Neural cell (in vitro differentiated cells): ENCODE measurements at regions not wholly inside any gene's neighbourhood (a gene's known extent, or its start where the extent isn't known, plus 50 kb on each side); places are given as distances from the start of the nearest gene placed in this dataset.

Source experiments
- H2AFZ ChIP-seq: fragments of 200-600, 300-800 bp; sonication (generic), shearing (Covaris generic); 2 replicates; pipeline ENCODE4 v1.6.0; 2014; ENCODE audit warnings: low read depth, mild to moderate bottlenecking, antibody characterized with exemption, low read length, moderate library complexity
- H3F3A ChIP-seq: fragments of 200-600 bp; shearing (Covaris generic); 2 replicates; pipeline ENCODE4 v1.6.1; 2016; ENCODE audit warnings: mild to moderate bottlenecking, moderate library complexity, mixed read lengths, antibody characterized with exemption, low read length; ENCODE audit not compliant: insufficient read depth, poor library complexity, severe bottlenecking
- H3K27ac ChIP-seq: fragments of 200-600, 300-800 bp; sonication (generic), shearing (Covaris generic); 2 replicates; pipeline ENCODE4 v1.5.1; 2014; ENCODE audit warnings: mild to moderate bottlenecking, low read length, moderate library complexity
- H3K27me3 ChIP-seq: fragments of 300-800, 200-600 bp; sonication (generic), shearing (Covaris generic); 2 replicates; pipeline ENCODE4 v1.6.0; 2014; ENCODE audit warnings: mild to moderate bottlenecking, low read depth, low read length, moderate library complexity; ENCODE audit not compliant: insufficient read depth
- H3K36me3 ChIP-seq: fragments of 300-800, 200-600 bp; sonication (generic), shearing (Covaris generic); 2 replicates; pipeline ENCODE4 v1.5.1; 2014; ENCODE audit warnings: mild to moderate bottlenecking, antibody characterized with exemption, low read length, moderate library complexity; ENCODE audit not compliant: insufficient read depth
- H3K4me2 ChIP-seq: fragments of 300-800, 200-600 bp; sonication (generic), shearing (Covaris generic); 2 replicates; pipeline ENCODE4 v1.6.0; 2014; ENCODE audit warnings: mild to moderate bottlenecking, low read length
- H3K4me3 ChIP-seq: fragments of 300-800, 200-600 bp; sonication (generic), shearing (Covaris generic); 2 replicates; pipeline ENCODE4 v1.5.1; 2014; ENCODE audit warnings: mild to moderate bottlenecking, low read length, moderate library complexity
- H3K79me2 ChIP-seq: fragments of 200-600 bp; shearing (Covaris generic); replicated peaks from 2 replicates; pipeline ENCODE4 v1.6.0; 2014; ENCODE audit warnings: mild to moderate bottlenecking, low read length, moderate library complexity; ENCODE audit not compliant: insufficient read depth
- H3K9ac ChIP-seq: fragments of 300-800, 200-600 bp; sonication (generic), shearing (Covaris generic); 2 replicates; pipeline ENCODE4 v1.6.1; 2016; ENCODE audit warnings: mild to moderate bottlenecking, low read length, mixed read lengths
- H3K9me2 ChIP-seq: fragments of 200-600 bp; shearing (Covaris generic); 2 replicates; pipeline ENCODE4 v1.6.1; 2016; ENCODE audit warnings: mild to moderate bottlenecking, low read length, mixed read lengths; ENCODE audit not compliant: insufficient read depth
- H3K9me3 ChIP-seq: fragments of 200-600, 300-800 bp; sonication (generic), shearing (Covaris generic); 2 replicates; pipeline ENCODE4 v1.6.1; 2016; ENCODE audit warnings: mild to moderate bottlenecking, mixed run types, low read length, moderate library complexity, mixed read lengths
- H4K20me1 ChIP-seq: fragments of 200-600 bp; shearing (Covaris generic); 2 replicates; pipeline ENCODE4 v1.6.1; 2016; ENCODE audit warnings: mild to moderate bottlenecking, mixed run types; ENCODE audit not compliant: insufficient read depth
- EP300 ChIP-seq: fragments of 450-650 bp; conservative IDR thresholded peaks from 2 replicates; pipeline ENCODE4 v1.6.1; 2014; ENCODE audit warnings: antibody characterized with exemption, mild to moderate bottlenecking, moderate library complexity; ENCODE audit not compliant: poor library complexity, severe bottlenecking
- EZH2 ChIP-seq: fragments of 200-600, 300-800 bp; shearing (Covaris generic), sonication (generic); IDR thresholded peaks from 2 replicates; pipeline ENCODE4 v1.6.1; 2014; ENCODE audit warnings: antibody characterized with exemption, low read length, borderline replicate concordance, mild to moderate bottlenecking; ENCODE audit not compliant: insufficient read depth, poor library complexity, severe bottlenecking
- MXI1 ChIP-seq: fragments of 450-650 bp; conservative IDR thresholded peaks from 2 replicates; pipeline ENCODE4 v1.6.1; 2014; ENCODE audit warnings: antibody characterized with exemption, mild to moderate bottlenecking; ENCODE audit not compliant: poor library complexity, severe bottlenecking
- POLR2AphosphoS5 ChIP-seq: IDR thresholded peaks from 2 replicates; pipeline ENCODE4 v1.6.1; 2012
- RAD21 ChIP-seq: fragments of 450-650 bp; conservative IDR thresholded peaks from 2 replicates; pipeline ENCODE4 v1.6.1; 2014; ENCODE audit warnings: antibody characterized with exemption, mild to moderate bottlenecking, moderate library complexity
- SMC3 ChIP-seq: fragments of 450-650 bp; conservative IDR thresholded peaks from 2 replicates; pipeline ENCODE4 v1.6.1; 2014; ENCODE audit warnings: antibody characterized with exemption, mild to moderate bottlenecking, moderate library complexity; ENCODE audit not compliant: poor library complexity
- TAF1 ChIP-seq: IDR thresholded peaks from 2 replicates; pipeline ENCODE4 v1.6.1; 2012; ENCODE audit warnings: low read depth
- TF ChIP-seq, protein P1 (sequence below): fragments of 450-650 bp; IDR thresholded peaks from 2 replicates; pipeline ENCODE4 v1.5.1; 2014; ENCODE audit warnings: antibody characterized with exemption, mild to moderate bottlenecking, moderate library complexity; ENCODE audit not compliant: poor library complexity, severe bottlenecking
- TF ChIP-seq, protein P2 (sequence below): IDR thresholded peaks from 2 replicates; pipeline ENCODE4 v1.6.1; 2012; ENCODE audit warnings: borderline replicate concordance

DNA sequence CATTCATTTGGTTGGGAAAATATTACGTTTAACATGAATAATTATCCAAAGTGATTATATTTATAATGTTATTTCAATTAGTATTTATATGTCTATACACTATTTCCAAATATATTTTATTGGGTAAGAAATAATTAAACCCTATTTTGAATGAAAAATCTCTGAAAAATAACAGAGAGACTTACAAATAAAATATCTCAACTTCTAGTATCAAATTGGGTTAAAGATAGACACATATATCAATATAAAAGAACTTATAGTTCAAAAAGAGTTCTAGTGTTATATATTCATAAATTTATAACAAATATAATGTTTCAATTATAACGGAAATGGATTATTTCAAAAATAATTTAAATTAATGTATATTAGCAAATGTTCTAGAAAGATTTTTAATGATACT is 482.6 kb upstream of the PCDH20 start:
- Histone ChIP-seq H3K27me3 (no peaks in the 10 kb centered on the region), H3K9me2 (no peaks in the 10 kb centered on the region), H3K4me2 (no peak overlapping the region), H2AFZ (no peak overlapping the region), H3K4me3 (no peak overlapping the region), H3K9ac (no peak overlapping the region), H3K79me2 (no peaks in the 10 kb centered on the region), H3F3A (no peaks in the 10 kb centered on the region), H3K9me3 (no peaks in the 10 kb centered on the region), H4K20me1 (no peaks in the 10 kb centered on the region), H3K27ac (no peak overlapping the region), H3K36me3 (no peaks in the 10 kb centered on the region)
- TF ChIP-seq, protein P1, sequence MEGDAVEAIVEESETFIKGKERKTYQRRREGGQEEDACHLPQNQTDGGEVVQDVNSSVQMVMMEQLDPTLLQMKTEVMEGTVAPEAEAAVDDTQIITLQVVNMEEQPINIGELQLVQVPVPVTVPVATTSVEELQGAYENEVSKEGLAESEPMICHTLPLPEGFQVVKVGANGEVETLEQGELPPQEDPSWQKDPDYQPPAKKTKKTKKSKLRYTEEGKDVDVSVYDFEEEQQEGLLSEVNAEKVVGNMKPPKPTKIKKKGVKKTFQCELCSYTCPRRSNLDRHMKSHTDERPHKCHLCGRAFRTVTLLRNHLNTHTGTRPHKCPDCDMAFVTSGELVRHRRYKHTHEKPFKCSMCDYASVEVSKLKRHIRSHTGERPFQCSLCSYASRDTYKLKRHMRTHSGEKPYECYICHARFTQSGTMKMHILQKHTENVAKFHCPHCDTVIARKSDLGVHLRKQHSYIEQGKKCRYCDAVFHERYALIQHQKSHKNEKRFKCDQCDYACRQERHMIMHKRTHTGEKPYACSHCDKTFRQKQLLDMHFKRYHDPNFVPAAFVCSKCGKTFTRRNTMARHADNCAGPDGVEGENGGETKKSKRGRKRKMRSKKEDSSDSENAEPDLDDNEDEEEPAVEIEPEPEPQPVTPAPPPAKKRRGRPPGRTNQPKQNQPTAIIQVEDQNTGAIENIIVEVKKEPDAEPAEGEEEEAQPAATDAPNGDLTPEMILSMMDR: no peak
- TF ChIP-seq POLR2AphosphoS5 (no peak), MXI1 (no peak), EP300 (no peak), SMC3 (no peak), EZH2 (no peak), RAD21 (no peak), TAF1 (no peak)
- TF ChIP-seq, protein P2, sequence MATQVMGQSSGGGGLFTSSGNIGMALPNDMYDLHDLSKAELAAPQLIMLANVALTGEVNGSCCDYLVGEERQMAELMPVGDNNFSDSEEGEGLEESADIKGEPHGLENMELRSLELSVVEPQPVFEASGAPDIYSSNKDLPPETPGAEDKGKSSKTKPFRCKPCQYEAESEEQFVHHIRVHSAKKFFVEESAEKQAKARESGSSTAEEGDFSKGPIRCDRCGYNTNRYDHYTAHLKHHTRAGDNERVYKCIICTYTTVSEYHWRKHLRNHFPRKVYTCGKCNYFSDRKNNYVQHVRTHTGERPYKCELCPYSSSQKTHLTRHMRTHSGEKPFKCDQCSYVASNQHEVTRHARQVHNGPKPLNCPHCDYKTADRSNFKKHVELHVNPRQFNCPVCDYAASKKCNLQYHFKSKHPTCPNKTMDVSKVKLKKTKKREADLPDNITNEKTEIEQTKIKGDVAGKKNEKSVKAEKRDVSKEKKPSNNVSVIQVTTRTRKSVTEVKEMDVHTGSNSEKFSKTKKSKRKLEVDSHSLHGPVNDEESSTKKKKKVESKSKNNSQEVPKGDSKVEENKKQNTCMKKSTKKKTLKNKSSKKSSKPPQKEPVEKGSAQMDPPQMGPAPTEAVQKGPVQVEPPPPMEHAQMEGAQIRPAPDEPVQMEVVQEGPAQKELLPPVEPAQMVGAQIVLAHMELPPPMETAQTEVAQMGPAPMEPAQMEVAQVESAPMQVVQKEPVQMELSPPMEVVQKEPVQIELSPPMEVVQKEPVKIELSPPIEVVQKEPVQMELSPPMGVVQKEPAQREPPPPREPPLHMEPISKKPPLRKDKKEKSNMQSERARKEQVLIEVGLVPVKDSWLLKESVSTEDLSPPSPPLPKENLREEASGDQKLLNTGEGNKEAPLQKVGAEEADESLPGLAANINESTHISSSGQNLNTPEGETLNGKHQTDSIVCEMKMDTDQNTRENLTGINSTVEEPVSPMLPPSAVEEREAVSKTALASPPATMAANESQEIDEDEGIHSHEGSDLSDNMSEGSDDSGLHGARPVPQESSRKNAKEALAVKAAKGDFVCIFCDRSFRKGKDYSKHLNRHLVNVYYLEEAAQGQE: no peak

DNA sequence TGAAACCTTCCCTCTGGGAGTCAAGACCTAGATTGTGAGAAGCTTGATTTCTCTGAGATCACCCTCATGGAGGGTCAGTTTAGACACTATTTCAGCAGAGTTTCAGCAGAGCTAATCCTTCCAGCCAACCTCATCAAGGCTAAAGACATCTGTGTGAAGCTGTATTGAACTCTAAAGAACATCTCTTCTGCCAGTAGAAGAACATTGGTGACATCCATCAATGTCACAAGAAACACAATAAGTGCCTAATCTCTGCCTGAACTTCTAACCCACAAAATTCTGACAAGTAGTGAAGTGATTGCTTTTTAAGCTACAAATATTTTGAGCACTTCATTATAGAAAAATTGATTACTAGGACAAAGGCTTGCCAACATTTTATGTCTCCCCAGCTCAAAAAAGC is 475.8 kb upstream of the PCDH20 start:
- H3K36me3 ChIP-seq: no peaks in the 10 kb centered on the region
- no peak overlapping the region for H3K27ac ChIP-seq
- H3K9me3 ChIP-seq: no peaks in the 10 kb centered on the region
- TF ChIP-seq EZH2: no peak
- TF ChIP-seq POLR2AphosphoS5: peak; percentile 18
- TF ChIP-seq EP300: peak; percentile 75
- H3K9me2 ChIP-seq: no peaks in the 10 kb centered on the region
- H3K4me2 ChIP-seq: no peak overlapping the region
- no peak overlapping the region for H3K9ac ChIP-seq
- H2AFZ ChIP-seq: no peak overlapping the region
- no peaks in the 10 kb centered on the region for H4K20me1 ChIP-seq
- no peak overlapping the region for H3K4me3 ChIP-seq
- no peaks in the 10 kb centered on the region for H3K27me3 ChIP-seq
- no peaks in the 10 kb centered on the region for H3K79me2 ChIP-seq
- no peaks in the 10 kb centered on the region for H3F3A ChIP-seq

DNA sequence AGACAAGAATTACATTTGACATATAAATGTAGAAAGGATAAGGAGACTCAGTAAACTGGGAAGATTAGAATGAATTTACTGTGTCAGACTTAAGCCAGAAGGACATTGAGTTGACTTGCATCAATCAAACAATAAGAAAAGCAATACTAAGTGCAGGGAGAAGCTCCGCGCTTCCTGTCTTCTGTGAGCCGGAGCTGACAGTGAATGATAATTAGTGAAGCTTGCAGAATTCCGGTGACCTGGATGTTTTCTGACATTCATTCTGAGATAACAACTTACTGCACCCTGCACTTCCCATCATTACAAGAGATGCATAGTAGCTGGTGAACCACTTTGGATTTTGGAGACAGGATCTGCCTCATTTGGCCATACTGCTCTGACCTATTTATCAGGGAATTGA is 469.2 kb upstream of the PCDH20 start:
- Histone ChIP-seq H3K27ac (peak overlapping the region; percentile 78), H2AFZ (no peak overlapping the region)
- TF ChIP-seq EZH2 (no peak), RAD21 (no peak), EP300 (peak; percentile 94), POLR2AphosphoS5 (peak; percentile 59), MXI1 (no peak)
- TF ChIP-seq, protein P1: no peak
- TF ChIP-seq, protein P2: peak; percentile 67

More for the DNA sequence above, 469.2 kb upstream of the PCDH20 start:
- Histone ChIP-seq H3K4me3 (peak overlapping the region; percentile 33), H4K20me1 (no peaks in the 10 kb centered on the region), H3F3A (peaks cover 3% of the 10 kb centered on the region), H3K27me3 (no peaks in the 10 kb centered on the region), H3K9ac (peak overlapping the region; percentile 43), H3K79me2 (no peaks in the 10 kb centered on the region), H3K9me2 (no peaks in the 10 kb centered on the region), H3K4me2 (peak overlapping the region; percentile 15), H3K36me3 (no peaks in the 10 kb centered on the region), H3K9me3 (no peaks in the 10 kb centered on the region)
